ENCODE measurements at regions not wholly inside any gene's neighbourhood (a gene's known extent, or its start where the extent isn't known, plus 50 kb on each side); places are given as distances from the start of the nearest gene placed in this dataset.

DNA sequence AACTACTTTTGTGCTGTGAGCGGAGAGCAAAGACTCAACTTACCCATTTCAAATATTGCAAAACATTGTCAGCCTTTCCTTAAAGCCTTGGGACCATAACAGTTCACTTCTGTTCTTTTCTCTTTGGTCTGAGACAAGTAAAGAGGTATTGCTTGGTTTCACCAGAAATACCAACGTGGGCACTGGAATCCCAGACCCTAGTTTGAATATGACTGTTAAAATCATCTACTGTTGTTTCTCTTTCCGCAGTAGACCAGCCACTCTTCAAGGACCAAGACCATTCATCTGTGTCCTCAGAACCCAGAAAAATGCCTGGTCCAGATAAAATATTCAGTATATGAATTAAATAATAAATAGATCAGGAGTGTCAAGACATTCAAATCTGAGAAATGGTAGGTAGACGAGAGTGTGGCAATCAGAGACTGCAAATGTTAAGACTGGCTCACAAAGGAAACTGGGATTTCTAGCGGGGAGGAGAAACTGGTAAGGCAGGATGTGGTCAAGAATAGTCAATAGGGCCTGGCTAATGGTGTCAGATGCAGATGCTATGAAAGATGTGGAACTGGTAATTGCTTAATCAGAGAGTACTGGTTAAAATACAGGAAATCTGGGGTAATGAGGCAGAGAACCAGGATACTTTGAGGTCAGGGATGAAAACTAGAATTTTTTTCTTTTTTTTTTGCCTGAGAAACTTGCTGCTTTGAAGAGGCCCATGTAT, 82.1 kb upstream of the IL33 start:
- Histone ChIP-seq H3K4me1 (no peaks in the 10 kb centered on the region), H3K27me3 (peaks cover 0 to 4% of the 10 kb centered on the region in 2 donors), H3K36me3 (no peaks in the 10 kb centered on the region), H3K4me3 (no peak overlapping the region), H3K27ac (no peak overlapping the region), H3K9me3 (no peaks in the 10 kb centered on the region)
- DNase-seq (no peak), ATAC-seq (no peak)
- intact Hi-C loops (cut with DNase I): no loop called here
- TF ChIP-seq, protein P1, sequence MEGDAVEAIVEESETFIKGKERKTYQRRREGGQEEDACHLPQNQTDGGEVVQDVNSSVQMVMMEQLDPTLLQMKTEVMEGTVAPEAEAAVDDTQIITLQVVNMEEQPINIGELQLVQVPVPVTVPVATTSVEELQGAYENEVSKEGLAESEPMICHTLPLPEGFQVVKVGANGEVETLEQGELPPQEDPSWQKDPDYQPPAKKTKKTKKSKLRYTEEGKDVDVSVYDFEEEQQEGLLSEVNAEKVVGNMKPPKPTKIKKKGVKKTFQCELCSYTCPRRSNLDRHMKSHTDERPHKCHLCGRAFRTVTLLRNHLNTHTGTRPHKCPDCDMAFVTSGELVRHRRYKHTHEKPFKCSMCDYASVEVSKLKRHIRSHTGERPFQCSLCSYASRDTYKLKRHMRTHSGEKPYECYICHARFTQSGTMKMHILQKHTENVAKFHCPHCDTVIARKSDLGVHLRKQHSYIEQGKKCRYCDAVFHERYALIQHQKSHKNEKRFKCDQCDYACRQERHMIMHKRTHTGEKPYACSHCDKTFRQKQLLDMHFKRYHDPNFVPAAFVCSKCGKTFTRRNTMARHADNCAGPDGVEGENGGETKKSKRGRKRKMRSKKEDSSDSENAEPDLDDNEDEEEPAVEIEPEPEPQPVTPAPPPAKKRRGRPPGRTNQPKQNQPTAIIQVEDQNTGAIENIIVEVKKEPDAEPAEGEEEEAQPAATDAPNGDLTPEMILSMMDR (IDR thresholded peaks at IDR 0.05): no peak

DNA sequence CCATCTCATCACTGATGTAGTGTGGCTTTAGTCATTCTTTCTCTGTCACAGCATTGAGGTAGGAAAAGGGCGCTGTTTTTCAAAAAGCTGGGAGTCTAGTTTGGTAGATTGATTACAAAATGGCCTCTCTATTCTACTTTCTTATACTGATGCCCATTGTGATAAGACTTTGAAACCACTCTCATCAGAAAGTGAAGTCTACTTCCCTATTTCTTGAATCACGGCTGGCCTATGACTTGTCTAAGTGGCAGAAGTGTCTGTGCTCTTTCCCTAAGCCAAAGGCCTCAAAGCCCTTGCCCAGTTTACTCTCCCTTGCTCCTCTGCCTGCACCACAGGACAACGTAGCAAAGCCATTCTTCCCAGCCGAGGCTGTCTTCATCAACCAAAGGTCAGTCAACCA, 83.0 kb upstream of the IL33 start:
- Histone ChIP-seq H3K36me3 (no peaks in the 10 kb centered on the region), H3K4me1 (no peaks in the 10 kb centered on the region), H3K27me3 (peaks cover 0 to 4% of the 10 kb centered on the region in 2 donors), H3K4me3 (no peak overlapping the region), H3K27ac (no peak overlapping the region), H3K9me3 (no peaks in the 10 kb centered on the region)
- TF ChIP-seq, protein P1 (IDR thresholded peaks at IDR 0.05): no peak
- intact Hi-C loops (cut with DNase I): no loop called here
- ATAC-seq (no peak), DNase-seq (no peak)

DNA sequence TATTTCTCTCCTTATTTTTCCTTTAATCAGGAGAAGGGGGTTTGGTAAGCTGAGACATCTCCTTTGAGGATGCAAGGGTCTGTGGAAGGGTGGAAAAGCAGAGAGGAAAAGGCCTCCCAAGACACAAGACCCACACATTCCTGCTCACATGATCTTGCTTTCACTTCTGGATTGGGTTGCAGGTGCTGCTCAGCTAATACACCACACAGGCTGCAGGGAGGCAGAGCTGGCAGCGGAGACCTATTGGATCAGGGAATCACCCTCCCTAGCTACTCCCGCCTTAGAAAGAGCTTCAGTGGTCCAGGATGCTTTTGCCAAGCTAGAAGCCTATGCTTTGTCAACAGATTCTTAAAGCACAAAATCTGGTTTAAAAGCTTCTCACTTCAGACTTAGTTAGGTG, 87.6 kb upstream of the IL33 start:
- TF ChIP-seq, protein P1 (IDR thresholded peaks at IDR 0.05): no peak
- Histone ChIP-seq H3K4me3 (no peak overlapping the region), H3K27ac (no peak overlapping the region), H3K4me1 (no peaks in the 10 kb centered on the region), H3K27me3 (peaks cover 0 to 4% of the 10 kb centered on the region in 2 donors), H3K36me3 (no peaks in the 10 kb centered on the region), H3K9me3 (no peaks in the 10 kb centered on the region)
- DNase-seq: no peak
- intact Hi-C loops (cut with DNase I): no loop called here
- ATAC-seq: no peak

DNA sequence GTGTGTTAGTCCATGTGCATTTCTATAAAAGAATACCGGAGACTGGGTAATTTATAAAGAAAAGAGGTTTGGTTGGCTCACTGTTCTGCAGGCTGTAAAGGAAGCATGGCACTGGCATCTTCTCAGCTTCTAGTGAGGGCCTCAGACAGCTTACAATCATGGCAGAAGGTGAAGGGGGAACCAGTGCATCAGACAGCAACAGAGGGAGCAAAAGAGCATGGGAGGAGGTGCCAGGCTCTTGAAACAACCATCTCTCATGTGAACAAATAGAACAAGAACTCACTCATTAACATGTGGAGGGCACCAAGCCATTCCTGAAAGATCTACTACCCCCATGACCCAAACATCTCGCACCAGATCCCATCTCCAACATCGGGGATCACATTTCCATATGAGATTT, 89.2 kb upstream of the IL33 start:
- no peak for ATAC-seq
- intact Hi-C loops (cut with DNase I): no loop called here
- H3K9me3 ChIP-seq: no peaks in the 10 kb centered on the region

DNA sequence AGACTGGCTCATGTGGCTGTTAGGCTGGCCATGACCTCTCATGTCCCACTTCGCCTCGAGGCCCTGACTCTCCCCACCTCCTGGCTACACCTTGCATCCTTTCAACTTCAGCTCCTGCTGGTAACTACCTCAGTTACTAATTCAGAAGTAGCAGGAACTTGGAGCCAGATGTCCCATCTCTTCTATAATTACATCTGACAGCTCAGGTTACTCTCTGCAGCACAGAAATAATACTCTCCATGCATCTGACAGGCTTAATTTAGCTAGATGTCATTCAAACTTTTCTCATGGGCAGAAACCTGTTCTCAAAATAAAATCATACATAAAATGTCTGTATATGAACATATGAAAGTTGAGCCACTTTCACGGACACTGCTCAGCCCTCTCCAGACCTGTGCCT, 92.2 kb upstream of the IL33 start:
- no peak for DNase-seq
- no peak overlapping the region for H3K4me3 ChIP-seq
- TF ChIP-seq, protein P1 (IDR thresholded peaks at IDR 0.05): no peak
- no peaks in the 10 kb centered on the region for H3K4me1 ChIP-seq
- peaks cover 0 to 3% of the 10 kb centered on the region in 2 donors for H3K27me3 ChIP-seq
- no peak for ATAC-seq
- H3K9me3 ChIP-seq: no peaks in the 10 kb centered on the region
- no peak overlapping the region for H3K27ac ChIP-seq
- no peaks in the 10 kb centered on the region for H3K36me3 ChIP-seq
- intact Hi-C loops (cut with DNase I): no loop called here

More for the DNA sequence above, 89.2 kb upstream of the IL33 start:
- Histone ChIP-seq H3K4me1 (no peaks in the 10 kb centered on the region), H3K27me3 (peaks cover 0 to 7% of the 10 kb centered on the region in 2 donors), H3K36me3 (no peaks in the 10 kb centered on the region), H3K27ac (no peak overlapping the region), H3K4me3 (no peak overlapping the region)
- DNase-seq: no peak
- TF ChIP-seq, protein P1 (IDR thresholded peaks at IDR 0.05): no peak
